ENCODE measurements at regions not wholly inside any gene's neighbourhood (a gene's known extent, or its start where the extent isn't known, plus 50 kb on each side); places are given as distances from the start of the nearest gene placed in this dataset.

GRCh38 chr9:129330711-129331492, 152.8 kb upstream of the IER5L start:
- no peak for DNase-seq (ENCODE audit: low read depth in 2 of 2)

- no peak for DNase-seq (ENCODE audit: low read depth in 2 of 2)
These were observed 150.4 kb upstream of the IER5L start for GRCh38 chr9:129328355-129329042.

- DNase-seq (ENCODE audit: low read depth in 2 of 2): no peak
These were observed 149.7 kb upstream of the IER5L start for GRCh38 chr9:129327552-129328328.

GRCh38 chr9:129326061-129327005, 148.3 kb upstream of the IER5L start:
- DNase-seq (ENCODE audit: low read depth in 2 of 2): no peak

GRCh38 chr9:129324808-129325502, 146.9 kb upstream of the IER5L start:
- no peak for DNase-seq (ENCODE audit: low read depth in 2 of 2)

- no peak for DNase-seq (ENCODE audit: low read depth in 2 of 2)
These were observed 146.0 kb upstream of the IER5L start for GRCh38 chr9:129323999-129324553.

- DNase-seq (ENCODE audit: low read depth in 2 of 2): no peak
These were observed 145.4 kb upstream of the IER5L start for GRCh38 chr9:129323376-129323998.

GRCh38 chr9:129322641-129323375, 144.7 kb upstream of the IER5L start:
- DNase-seq (ENCODE audit: low read depth in 2 of 2): no peak

GRCh38 chr9:129322022-129322621, 144.1 kb upstream of the IER5L start:
- DNase-seq (ENCODE audit: low read depth in 2 of 2): no peak

- DNase-seq (ENCODE audit: low read depth in 2 of 2): no peak
These were observed 143.4 kb upstream of the IER5L start for GRCh38 chr9:129321286-129322021.

GRCh38 chr9:129320575-129321285, 142.7 kb upstream of the IER5L start:
- DNase-seq (ENCODE audit: low read depth in 2 of 2): peak; percentile 73 to 78

- DNase-seq (ENCODE audit: low read depth in 2 of 2): no peak
These were observed 141.9 kb upstream of the IER5L start for GRCh38 chr9:129319938-129320481.

- DNase-seq (ENCODE audit: low read depth in 2 of 2): no peak
These were observed 141.2 kb upstream of the IER5L start for GRCh38 chr9:129319076-129319937.

- DNase-seq (ENCODE audit: low read depth in 2 of 2): no peak
These were observed 140.3 kb upstream of the IER5L start for GRCh38 chr9:129318121-129319075.

Data from lung microvascular endothelial cell (primary cell).